ENCODE measurements at regions not wholly inside any gene's neighbourhood (a gene's known extent, or its start where the extent isn't known, plus 50 kb on each side); places are given as distances from the start of the nearest gene placed in this dataset.

DNA sequence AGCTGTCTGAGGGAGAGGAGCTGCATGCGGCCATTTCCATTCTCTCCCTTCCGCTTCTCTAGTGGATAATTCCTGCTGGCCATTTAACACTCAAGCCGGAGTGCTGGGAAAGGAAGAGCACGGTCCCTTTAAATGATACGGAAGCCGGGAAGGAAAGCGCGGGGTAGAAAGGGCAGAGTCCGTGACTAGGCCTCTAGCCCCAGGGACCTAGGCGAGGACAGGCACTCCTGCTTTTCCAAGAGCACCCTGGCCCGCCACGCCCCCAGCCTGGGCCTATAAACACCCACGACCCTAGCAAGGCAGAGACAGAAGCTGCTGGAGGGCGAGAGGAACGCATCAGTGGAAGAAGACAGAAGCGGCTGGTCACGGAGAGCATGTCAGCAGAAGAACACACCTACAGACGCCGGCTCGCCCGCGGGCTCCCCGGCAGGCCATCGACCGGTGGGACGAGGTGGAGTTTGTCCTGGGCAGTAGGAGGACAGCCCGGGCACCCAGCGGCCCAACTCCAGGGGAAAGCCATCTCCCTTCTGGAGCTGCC is 1206.6 kb upstream of the TMEM132C start:
- TF ChIP-seq, protein P1, sequence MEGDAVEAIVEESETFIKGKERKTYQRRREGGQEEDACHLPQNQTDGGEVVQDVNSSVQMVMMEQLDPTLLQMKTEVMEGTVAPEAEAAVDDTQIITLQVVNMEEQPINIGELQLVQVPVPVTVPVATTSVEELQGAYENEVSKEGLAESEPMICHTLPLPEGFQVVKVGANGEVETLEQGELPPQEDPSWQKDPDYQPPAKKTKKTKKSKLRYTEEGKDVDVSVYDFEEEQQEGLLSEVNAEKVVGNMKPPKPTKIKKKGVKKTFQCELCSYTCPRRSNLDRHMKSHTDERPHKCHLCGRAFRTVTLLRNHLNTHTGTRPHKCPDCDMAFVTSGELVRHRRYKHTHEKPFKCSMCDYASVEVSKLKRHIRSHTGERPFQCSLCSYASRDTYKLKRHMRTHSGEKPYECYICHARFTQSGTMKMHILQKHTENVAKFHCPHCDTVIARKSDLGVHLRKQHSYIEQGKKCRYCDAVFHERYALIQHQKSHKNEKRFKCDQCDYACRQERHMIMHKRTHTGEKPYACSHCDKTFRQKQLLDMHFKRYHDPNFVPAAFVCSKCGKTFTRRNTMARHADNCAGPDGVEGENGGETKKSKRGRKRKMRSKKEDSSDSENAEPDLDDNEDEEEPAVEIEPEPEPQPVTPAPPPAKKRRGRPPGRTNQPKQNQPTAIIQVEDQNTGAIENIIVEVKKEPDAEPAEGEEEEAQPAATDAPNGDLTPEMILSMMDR (conservative IDR thresholded peaks at IDR 0.05 in 1 of 2, IDR thresholded peaks at IDR 0.05 in 1 of 2; ENCODE audit: extremely low read depth in 1 of 2, insufficient read depth in 1 of 2, low read depth in 1 of 2, low read length in 2 of 2), result no peak
- TF ChIP-seq EZH2 (IDR thresholded peaks at IDR 0.05; ENCODE audit: borderline replicate concordance, low read length), result no peak

Data from mammary epithelial cell (primary cell).